ENCODE measurements at regions not wholly inside any gene's neighbourhood (a gene's known extent, or its start where the extent isn't known, plus 50 kb on each side); places are given as distances from the start of the nearest gene placed in this dataset.

DNA sequence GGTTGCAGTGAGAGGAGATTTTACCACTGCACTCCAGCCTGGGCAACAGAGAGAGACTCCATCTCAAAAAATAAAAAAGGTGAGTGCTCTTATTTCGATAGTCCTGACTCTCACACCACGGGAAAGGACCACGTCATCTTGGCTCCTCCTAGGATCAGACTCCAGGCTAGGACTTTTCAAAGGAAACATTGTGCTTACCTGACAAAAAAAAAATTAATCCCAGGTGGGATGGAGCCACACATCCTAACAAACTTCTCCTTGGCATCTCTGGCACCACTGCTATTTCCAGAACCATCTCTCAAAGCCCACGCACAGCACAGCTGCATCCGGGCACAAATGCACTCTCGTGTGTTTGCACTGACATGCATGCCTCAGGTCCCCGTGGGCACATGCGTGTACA, 262.4 kb downstream of the ENGASE start:
- Histone ChIP-seq H3K4me1 (ENCODE audit: control insufficient read depth, insufficient read depth, low read length) (no peaks in the 10 kb centered on the region), H3K27me3 (ENCODE audit: control insufficient read depth, insufficient read depth, low read length) (peaks cover 19% of the 10 kb centered on the region), H3K9ac (ENCODE audit: low read depth, low read length) (no peak overlapping the region), H3K9me3 (replicated peaks; ENCODE audit: low read length) (no peaks in the 10 kb centered on the region), H3K4me2 (ENCODE audit: low read length) (no peak overlapping the region), H3K4me3 (ENCODE audit: low read length) (no peak overlapping the region), H3K36me3 (ENCODE audit: insufficient read depth, low read length) (no peaks in the 10 kb centered on the region)

DNA sequence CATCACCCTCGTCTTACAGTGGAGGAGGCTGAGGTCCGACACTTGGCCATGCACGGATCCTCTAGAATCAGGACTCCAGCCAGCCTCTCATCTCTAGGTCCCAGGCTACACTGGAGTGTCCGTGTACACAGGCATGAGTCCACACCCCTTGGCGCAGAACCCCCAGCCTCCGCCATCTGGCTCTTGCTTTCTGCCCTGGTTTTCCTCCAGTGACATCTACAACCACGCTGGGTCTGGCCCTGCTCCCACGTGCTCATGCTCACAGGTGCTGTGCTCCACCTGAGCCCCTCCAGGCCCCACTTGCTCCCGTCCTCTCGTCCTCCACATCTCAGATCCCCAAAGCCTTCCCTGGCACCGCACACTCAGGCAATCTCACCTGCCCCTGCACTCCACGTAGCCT, 260.8 kb downstream of the ENGASE start:
- no peaks in the 10 kb centered on the region for H3K9me3 ChIP-seq (replicated peaks; ENCODE audit: low read length)
- no peaks in the 10 kb centered on the region for H3K36me3 ChIP-seq (ENCODE audit: insufficient read depth, low read length)
- H3K9ac ChIP-seq (ENCODE audit: low read depth, low read length), result no peak overlapping the region
- no peak overlapping the region for H3K4me2 ChIP-seq (ENCODE audit: low read length)
- no peaks in the 10 kb centered on the region for H3K4me1 ChIP-seq (ENCODE audit: control insufficient read depth, insufficient read depth, low read length)
- peaks cover 25% of the 10 kb centered on the region for H3K27me3 ChIP-seq (ENCODE audit: control insufficient read depth, insufficient read depth, low read length)
- H3K4me3 ChIP-seq (ENCODE audit: low read length), result no peak overlapping the region

DNA sequence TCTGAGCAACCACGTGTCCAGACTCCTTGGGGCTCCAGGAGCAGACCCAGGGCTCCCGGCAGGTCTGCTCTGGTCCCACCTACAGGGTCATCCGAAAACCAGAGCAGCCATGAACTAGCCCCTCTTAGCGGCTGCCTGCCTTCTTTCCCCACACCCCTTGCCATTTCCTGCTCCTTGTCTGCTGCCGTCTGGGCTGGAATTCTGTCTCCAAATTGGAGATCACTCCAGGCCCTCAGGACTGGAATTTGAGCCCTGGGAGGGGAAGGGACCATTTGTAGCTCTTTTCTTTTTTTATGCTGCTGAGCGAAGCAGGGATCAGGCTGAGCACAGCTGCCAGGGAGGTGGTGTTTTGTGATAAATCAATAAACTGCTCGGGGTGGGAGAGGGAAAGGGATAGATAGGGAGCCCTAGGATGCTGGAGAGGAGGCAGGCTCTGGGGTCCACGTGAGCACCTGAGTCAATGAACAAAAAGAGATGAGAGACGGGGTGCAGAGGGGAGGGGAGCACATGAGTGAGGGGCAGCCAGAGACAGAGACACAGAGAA, 257.5 kb downstream of the ENGASE start:
- no peak overlapping the region for H3K4me2 ChIP-seq (ENCODE audit: low read length)
- H3K4me1 ChIP-seq (ENCODE audit: control insufficient read depth, insufficient read depth, low read length), result no peaks in the 10 kb centered on the region
- no peaks in the 10 kb centered on the region for H3K36me3 ChIP-seq (ENCODE audit: insufficient read depth, low read length)
- H3K27me3 ChIP-seq (ENCODE audit: control insufficient read depth, insufficient read depth, low read length), result peaks cover 28% of the 10 kb centered on the region
- H3K4me3 ChIP-seq (ENCODE audit: low read length), result no peak overlapping the region
- no peaks in the 10 kb centered on the region for H3K9me3 ChIP-seq (replicated peaks; ENCODE audit: low read length)
- H3K9ac ChIP-seq (ENCODE audit: low read depth, low read length), result no peak overlapping the region

DNA sequence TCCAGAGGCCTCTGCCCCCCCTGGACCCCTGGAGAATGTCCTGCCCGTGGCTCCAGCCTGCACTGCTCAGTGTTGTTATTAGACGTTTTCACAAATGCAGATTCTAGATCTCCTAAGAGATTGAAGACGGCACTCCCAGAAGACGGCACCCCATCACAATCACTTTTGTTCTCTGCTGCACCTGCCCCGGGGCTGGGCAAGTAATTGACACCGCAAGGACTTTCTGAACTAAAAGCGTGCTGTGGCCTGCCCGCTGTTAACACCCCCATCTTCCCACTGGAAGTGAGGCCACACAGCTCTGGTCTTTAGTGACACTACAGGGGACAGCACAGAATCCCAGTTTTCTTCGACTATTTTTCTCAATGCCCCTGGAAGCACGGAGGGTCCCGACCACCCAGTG, 256.9 kb downstream of the ENGASE start:
- Histone ChIP-seq H3K4me2 (ENCODE audit: low read length) (no peak overlapping the region), H3K27me3 (ENCODE audit: control insufficient read depth, insufficient read depth, low read length) (peaks cover 28% of the 10 kb centered on the region), H3K9ac (ENCODE audit: low read depth, low read length) (no peak overlapping the region), H3K9me3 (replicated peaks; ENCODE audit: low read length) (no peaks in the 10 kb centered on the region), H3K4me1 (ENCODE audit: control insufficient read depth, insufficient read depth, low read length) (no peaks in the 10 kb centered on the region), H3K4me3 (ENCODE audit: low read length) (no peak overlapping the region), H3K36me3 (ENCODE audit: insufficient read depth, low read length) (no peaks in the 10 kb centered on the region)

DNA sequence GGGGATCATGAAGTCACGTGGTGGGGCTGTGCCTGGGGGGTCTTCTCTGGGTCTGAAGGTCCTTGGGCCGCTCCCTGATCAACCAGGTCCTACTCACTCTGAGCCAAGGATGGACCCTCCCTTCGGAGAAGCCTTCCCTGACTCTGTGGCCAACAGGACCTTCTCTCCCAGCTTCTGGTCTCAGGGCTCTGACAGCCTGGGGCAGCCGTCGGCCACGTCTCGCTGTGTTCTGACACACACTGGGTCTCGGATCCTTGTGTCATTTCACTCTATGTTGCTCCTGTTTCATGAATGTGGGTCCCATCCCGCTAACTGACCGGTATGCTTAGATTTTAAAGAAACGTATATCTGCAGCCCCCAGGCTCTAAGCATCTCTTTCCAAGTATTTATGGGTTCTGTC, 256.1 kb downstream of the ENGASE start:
- H3K4me3 ChIP-seq (ENCODE audit: low read length), result no peak overlapping the region
- H3K9ac ChIP-seq (ENCODE audit: low read depth, low read length), result no peak overlapping the region
- no peaks in the 10 kb centered on the region for H3K9me3 ChIP-seq (replicated peaks; ENCODE audit: low read length)
- H3K4me1 ChIP-seq (ENCODE audit: control insufficient read depth, insufficient read depth, low read length), result no peaks in the 10 kb centered on the region
- H3K27me3 ChIP-seq (ENCODE audit: control insufficient read depth, insufficient read depth, low read length), result peaks cover 28% of the 10 kb centered on the region
- H3K4me2 ChIP-seq (ENCODE audit: low read length), result no peak overlapping the region
- H3K36me3 ChIP-seq (ENCODE audit: insufficient read depth, low read length), result no peaks in the 10 kb centered on the region

DNA sequence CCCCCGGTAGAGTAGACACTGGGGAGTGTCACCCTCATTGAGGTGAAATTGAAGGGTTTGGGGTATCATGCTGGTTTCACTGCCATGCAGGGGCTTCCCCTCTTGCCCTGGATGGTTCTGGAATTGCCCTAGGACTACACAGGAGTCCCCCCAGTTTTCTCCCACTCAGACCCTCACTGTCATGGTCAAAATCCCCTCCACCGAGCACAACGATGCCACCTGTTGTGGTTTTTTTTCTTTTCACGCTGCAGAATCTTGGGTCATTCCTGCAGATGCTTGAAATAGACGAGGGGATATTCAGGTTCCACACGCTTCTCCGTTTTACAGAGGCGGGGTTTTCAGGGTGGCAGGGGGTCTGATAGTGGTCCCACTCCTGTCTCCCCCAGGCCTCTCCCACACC, 255.6 kb downstream of the ENGASE start:
- no peaks in the 10 kb centered on the region for H3K36me3 ChIP-seq (ENCODE audit: insufficient read depth, low read length)
- no peaks in the 10 kb centered on the region for H3K4me1 ChIP-seq (ENCODE audit: control insufficient read depth, insufficient read depth, low read length)
- no peak overlapping the region for H3K4me2 ChIP-seq (ENCODE audit: low read length)
- no peaks in the 10 kb centered on the region for H3K9me3 ChIP-seq (replicated peaks; ENCODE audit: low read length)
- H3K4me3 ChIP-seq (ENCODE audit: low read length), result no peak overlapping the region
- H3K27me3 ChIP-seq (ENCODE audit: control insufficient read depth, insufficient read depth, low read length), result peaks cover 28% of the 10 kb centered on the region
- no peak overlapping the region for H3K9ac ChIP-seq (ENCODE audit: low read depth, low read length)

DNA sequence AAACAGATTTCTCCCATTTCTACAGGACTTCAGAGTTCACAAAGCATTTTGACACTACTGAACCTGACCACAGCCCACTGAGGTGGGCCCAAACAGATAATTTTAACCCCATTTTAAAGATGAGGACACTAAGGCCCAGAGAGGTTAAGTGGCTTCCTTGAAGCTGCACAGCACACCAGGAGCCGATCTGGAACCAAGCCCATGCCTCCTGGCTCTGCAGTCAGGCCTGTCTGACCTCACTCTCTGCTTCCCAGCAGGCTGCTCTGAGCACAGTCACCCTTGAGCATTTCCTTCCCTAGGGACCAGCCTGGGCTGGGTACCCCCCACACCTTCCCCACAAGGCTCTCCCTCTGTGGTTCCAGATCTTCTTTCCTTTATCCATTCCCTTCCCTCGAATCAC, 252.2 kb downstream of the ENGASE start:
- Histone ChIP-seq H3K4me2 (ENCODE audit: low read length) (no peak overlapping the region), H3K27me3 (ENCODE audit: control insufficient read depth, insufficient read depth, low read length) (peaks cover 16% of the 10 kb centered on the region), H3K4me1 (ENCODE audit: control insufficient read depth, insufficient read depth, low read length) (no peaks in the 10 kb centered on the region), H3K9ac (ENCODE audit: low read depth, low read length) (no peak overlapping the region), H3K36me3 (ENCODE audit: insufficient read depth, low read length) (no peaks in the 10 kb centered on the region), H3K4me3 (ENCODE audit: low read length) (no peak overlapping the region), H3K9me3 (replicated peaks; ENCODE audit: low read length) (no peaks in the 10 kb centered on the region)

DNA sequence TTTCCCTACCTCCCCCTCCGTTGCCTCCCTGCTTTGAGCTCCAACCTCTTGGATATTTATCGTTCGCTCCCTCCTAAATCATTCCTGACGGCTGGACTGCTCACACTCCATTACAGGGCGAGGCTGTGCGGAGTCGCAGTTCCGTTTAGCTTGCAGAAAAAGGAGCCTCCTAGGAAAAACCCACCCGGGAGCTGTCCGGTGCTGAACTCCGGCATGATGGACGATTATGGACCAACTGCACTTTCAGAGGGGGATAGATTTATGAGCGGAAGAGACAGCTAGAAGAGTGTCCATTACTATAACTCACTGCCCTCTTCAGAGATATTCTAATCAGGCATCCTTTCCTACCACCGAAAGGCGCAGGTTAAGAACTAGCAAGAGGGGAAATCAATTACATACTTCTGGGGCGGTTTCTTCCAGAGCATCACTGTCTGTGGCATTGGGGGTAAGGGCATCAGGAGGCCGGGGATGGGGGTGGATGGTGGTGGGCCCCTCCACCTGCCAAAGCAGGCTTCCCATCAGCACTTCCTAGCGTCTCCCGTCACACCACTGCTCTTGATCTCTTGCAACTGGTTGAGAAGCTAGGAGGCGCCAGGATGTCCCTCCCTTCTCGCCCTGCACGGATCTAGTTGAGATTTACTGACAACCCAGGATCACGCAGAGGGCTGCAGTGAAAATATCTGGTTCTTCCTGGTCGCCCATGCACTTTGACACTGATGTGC, 251.2 kb downstream of the ENGASE start:
- no peak overlapping the region for H3K4me2 ChIP-seq (ENCODE audit: low read length)
- H3K36me3 ChIP-seq (ENCODE audit: insufficient read depth, low read length), result no peaks in the 10 kb centered on the region
- no peaks in the 10 kb centered on the region for H3K4me1 ChIP-seq (ENCODE audit: control insufficient read depth, insufficient read depth, low read length)
- no peaks in the 10 kb centered on the region for H3K9me3 ChIP-seq (replicated peaks; ENCODE audit: low read length)
- no peak overlapping the region for H3K4me3 ChIP-seq (ENCODE audit: low read length)
- peaks cover 15% of the 10 kb centered on the region for H3K27me3 ChIP-seq (ENCODE audit: control insufficient read depth, insufficient read depth, low read length)
- no peak overlapping the region for H3K9ac ChIP-seq (ENCODE audit: low read depth, low read length)

DNA sequence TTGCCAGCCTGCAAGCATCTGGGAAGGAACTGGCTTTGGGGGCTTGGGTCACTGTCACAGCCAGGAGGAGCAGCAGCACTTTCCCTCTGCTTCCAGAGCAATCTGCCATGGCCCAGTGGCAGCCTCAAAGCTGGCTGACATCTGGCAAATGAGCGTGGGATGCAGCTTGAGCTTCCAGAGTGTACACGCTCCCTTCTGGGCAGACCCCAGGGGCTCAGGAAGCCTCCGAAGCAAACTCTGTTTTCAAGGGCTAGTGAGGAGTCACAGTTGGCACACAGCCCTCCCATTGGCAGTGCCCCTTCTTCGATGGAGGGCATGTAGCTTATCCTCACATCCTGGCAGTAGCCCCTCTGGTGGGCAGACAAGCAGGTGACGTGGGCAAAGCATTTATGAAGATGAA, 249.6 kb downstream of the ENGASE start:
- Histone ChIP-seq H3K9me3 (replicated peaks; ENCODE audit: low read length) (no peaks in the 10 kb centered on the region), H3K4me2 (ENCODE audit: low read length) (no peak overlapping the region), H3K9ac (ENCODE audit: low read depth, low read length) (no peak overlapping the region), H3K4me3 (ENCODE audit: low read length) (no peak overlapping the region), H3K36me3 (ENCODE audit: insufficient read depth, low read length) (no peaks in the 10 kb centered on the region), H3K4me1 (ENCODE audit: control insufficient read depth, insufficient read depth, low read length) (no peaks in the 10 kb centered on the region), H3K27me3 (ENCODE audit: control insufficient read depth, insufficient read depth, low read length) (peaks cover 12% of the 10 kb centered on the region)

DNA sequence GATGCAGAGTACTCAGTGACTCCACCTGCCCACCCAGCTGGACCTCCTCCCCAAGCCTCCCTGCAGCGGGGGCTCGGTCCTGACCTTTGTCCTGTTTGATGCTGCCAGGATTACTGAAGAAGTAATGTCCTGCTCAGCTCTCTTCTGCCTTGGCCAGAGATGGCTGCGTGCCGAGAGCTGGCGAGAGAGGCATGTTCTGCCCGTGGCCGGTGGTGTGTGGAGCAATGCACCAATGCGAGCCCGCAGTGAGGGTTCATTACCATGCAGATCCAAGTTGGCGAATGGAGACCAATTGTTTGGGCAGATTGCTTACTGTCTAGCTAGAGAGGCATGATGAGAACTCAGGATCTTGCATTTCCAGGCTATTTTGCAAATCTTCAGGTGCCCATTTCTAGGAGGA, 248.9 kb downstream of the ENGASE start:
- Histone ChIP-seq H3K9me3 (replicated peaks; ENCODE audit: low read length) (no peaks in the 10 kb centered on the region), H3K36me3 (ENCODE audit: insufficient read depth, low read length) (no peaks in the 10 kb centered on the region), H3K4me2 (ENCODE audit: low read length) (no peak overlapping the region), H3K9ac (ENCODE audit: low read depth, low read length) (no peak overlapping the region), H3K27me3 (ENCODE audit: control insufficient read depth, insufficient read depth, low read length) (peaks cover 13% of the 10 kb centered on the region), H3K4me3 (ENCODE audit: low read length) (no peak overlapping the region), H3K4me1 (ENCODE audit: control insufficient read depth, insufficient read depth, low read length) (no peaks in the 10 kb centered on the region)

DNA sequence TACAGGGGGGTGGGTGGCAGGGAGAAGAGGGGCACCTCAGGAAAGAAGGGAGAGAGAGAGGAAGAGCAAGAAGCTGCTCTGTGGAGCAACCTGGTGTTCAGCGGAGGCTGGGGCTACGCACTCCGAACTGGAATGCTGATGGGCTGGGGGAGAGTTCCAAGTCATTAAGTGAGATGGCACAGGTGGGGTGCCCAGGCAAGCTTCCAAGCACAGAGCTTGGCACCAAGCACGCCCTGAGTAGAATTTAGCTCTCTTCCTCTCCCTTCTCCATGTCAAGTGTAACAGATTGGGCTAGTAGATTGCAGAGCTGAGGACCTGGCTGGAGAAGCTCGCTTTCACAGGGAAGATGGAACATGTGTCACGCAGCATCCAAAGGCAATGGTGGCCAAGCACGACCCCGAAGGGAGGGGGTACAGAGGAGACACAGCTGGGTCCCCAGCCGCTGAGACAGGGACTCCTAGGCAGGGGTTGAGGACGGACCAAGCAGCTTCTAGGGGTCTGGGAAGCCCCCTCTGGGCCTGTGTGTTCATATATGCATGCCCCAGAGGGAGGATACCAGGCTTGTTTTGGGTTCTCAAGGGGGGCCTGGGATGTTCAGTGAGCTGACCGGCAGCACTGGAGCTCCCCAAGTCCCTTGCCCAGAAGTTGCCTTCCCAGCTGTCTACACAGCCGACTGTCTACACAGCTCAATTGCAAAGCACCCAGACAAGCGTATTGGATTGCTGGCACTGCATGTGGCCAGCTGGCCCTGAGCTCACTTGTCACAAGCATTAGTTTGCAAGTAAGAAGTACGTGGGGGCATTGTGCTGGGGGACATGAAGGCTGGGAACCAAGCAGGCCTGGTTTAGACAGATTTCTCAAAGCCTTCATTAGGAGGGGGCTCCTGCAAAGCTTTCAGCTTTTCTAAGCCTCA, 247.8 kb downstream of the ENGASE start:
- no peak overlapping the region for H3K4me3 ChIP-seq (ENCODE audit: low read length)
- no peaks in the 10 kb centered on the region for H3K9me3 ChIP-seq (replicated peaks; ENCODE audit: low read length)
- H3K27me3 ChIP-seq (ENCODE audit: control insufficient read depth, insufficient read depth, low read length), result peaks cover 16% of the 10 kb centered on the region
- no peak overlapping the region for H3K4me2 ChIP-seq (ENCODE audit: low read length)
- H3K36me3 ChIP-seq (ENCODE audit: insufficient read depth, low read length), result no peaks in the 10 kb centered on the region
- H3K9ac ChIP-seq (ENCODE audit: low read depth, low read length), result no peak overlapping the region
- H3K4me1 ChIP-seq (ENCODE audit: control insufficient read depth, insufficient read depth, low read length), result no peaks in the 10 kb centered on the region
